HEK293T (cell line): ENCODE measurements at regions not wholly inside any gene's neighbourhood (a gene's known extent, or its start where the extent isn't known, plus 50 kb on each side); places are given as distances from the start of the nearest gene placed in this dataset.
"Not testable (repeated sequence)": the region's sequence is repeated elsewhere in the genome, so short reads cannot be mapped to it uniquely, and the experiment has no call there.

Experiments used
- CTBP1 ChIP-seq: fragments of 450-650 bp; IDR thresholded peaks from 2 replicates; pipeline ENCODE4 v1.6.1; 2016; ENCODE audit warnings: borderline replicate concordance
- FOXM1 ChIP-seq: fragments of 450-650 bp; IDR thresholded peaks from 2 replicates; pipeline ENCODE4 v1.6.1; 2017; ENCODE audit warnings: mild to moderate bottlenecking, borderline replicate concordance
- HDGF ChIP-seq: fragments of 450-650 bp; IDR thresholded peaks from 2 replicates; pipeline ENCODE4 v1.6.1; 2017; ENCODE audit warnings: antibody characterized with exemption, borderline replicate concordance
- L3MBTL2 ChIP-seq: fragments of 450-650 bp; conservative IDR thresholded peaks from 2 replicates; pipeline ENCODE4 v1.6.1; 2016; ENCODE audit warnings: mild to moderate bottlenecking
- SP1 ChIP-seq: fragments of 450-650 bp; IDR thresholded peaks from 2 replicates; pipeline ENCODE4 v1.6.1; 2017
- SUZ12 ChIP-seq: fragments of 450-650 bp; IDR thresholded peaks from 2 replicates; pipeline ENCODE4 v1.6.1; 2016; ENCODE audit warnings: mild to moderate bottlenecking
- TARDBP ChIP-seq: fragments of 450-650 bp; IDR thresholded peaks from 2 replicates; pipeline ENCODE4 v1.6.1; 2016
- ZNF384 ChIP-seq: fragments of 450-650 bp; IDR thresholded peaks from 2 replicates; pipeline ENCODE4 v1.6.1; 2016

DNA sequence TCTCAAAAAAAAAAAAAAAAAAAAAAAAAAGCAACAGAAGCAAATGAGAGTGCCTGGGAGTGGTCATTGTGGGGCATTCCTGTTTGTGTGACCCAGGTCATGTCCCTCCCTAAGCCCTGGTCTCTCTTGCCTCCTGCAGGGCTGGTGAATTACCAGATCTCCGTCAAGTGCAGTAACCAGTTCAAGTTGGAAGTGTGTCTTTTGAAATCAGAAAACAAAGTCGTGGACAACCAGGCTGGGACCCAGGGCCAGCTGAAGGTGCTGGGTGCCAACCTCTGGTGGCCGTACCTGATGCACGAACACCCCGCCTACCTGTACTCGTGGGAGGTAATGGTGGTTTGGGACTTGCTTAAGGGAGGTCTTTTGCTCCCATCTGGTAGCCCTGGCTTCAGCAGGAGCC, 1362.0 kb downstream of the CDH12 start:
- not testable (repeated sequence) for TF ChIP-seq SP1, FOXM1, CTBP1, HDGF, TARDBP, ZNF384, SUZ12, L3MBTL2
